Cardiac muscle cell (in vitro differentiated cells and primary cell): ENCODE measurements at regions not wholly inside any gene's neighbourhood (a gene's known extent, or its start where the extent isn't known, plus 50 kb on each side); places are given as distances from the start of the nearest gene placed in this dataset.

ENCODE experiments used
- DNase-seq, 2 donors: peaks; one replicate each; pipeline versions ENCODE4 v3.0.0 to v3.0.0-alpha.2; 2010 to 2017; ENCODE audit warnings: low read depth in 1 of 2, low spot score in 1 of 2
- H3K27ac ChIP-seq: fragments of 200-600 bp; sonication (generic); 2 replicates; pipeline ENCODE4 v1.5.1; 2016
- H3K27me3 ChIP-seq: fragments of 200-600 bp; sonication (generic); 2 replicates; pipeline ENCODE4 v1.6.0; 2016; ENCODE audit warnings: control low read depth
- H3K36me3 ChIP-seq: fragments of 200-600 bp; sonication (generic); 2 replicates; pipeline ENCODE4 v1.5.1; 2016; ENCODE audit warnings: control low read depth
- H3K4me1 ChIP-seq: fragments of 200-600 bp; sonication (generic); 2 replicates; pipeline ENCODE4 v1.8.1; 2017; ENCODE audit warnings: low read depth, mild to moderate bottlenecking, mixed run types
- H3K4me3 ChIP-seq: fragments of 200-600 bp; sonication (generic); 2 replicates; pipeline ENCODE4 v1.5.1; 2016; ENCODE audit warnings: mild to moderate bottlenecking
- H3K9me3 ChIP-seq: fragments of 200-600 bp; sonication (generic); 2 replicates; pipeline ENCODE4 v1.5.1; 2017; ENCODE audit warnings: low read depth, mild to moderate bottlenecking, control low read depth
- CTCF ChIP-seq: IDR thresholded peaks from 2 replicates; pipeline ENCODE4 v1.5.1; 2012; ENCODE audit warnings: low read depth, mild to moderate bottlenecking, low read length

- H3K4me1 ChIP-seq = peaks cover 48% of the 10 kb centered on the region
- H3K36me3 ChIP-seq = no peaks in the 10 kb centered on the region
- no peak for DNase-seq
- no peak overlapping the region for H3K4me3 ChIP-seq
- no peaks in the 10 kb centered on the region for H3K27me3 ChIP-seq
- no peak overlapping the region for H3K27ac ChIP-seq
- no peak for TF ChIP-seq CTCF
- no peaks in the 10 kb centered on the region for H3K9me3 ChIP-seq
Observed at GRCh38 chr5:62934319-62934718, 355.7 kb downstream of the LRRC70 start.

- H3K27ac ChIP-seq = no peak overlapping the region
- H3K27me3 ChIP-seq = no peaks in the 10 kb centered on the region
- DNase-seq = no peak
- no peak overlapping the region for H3K4me3 ChIP-seq
- H3K4me1 ChIP-seq = peaks cover 46% of the 10 kb centered on the region
- no peaks in the 10 kb centered on the region for H3K9me3 ChIP-seq
- TF ChIP-seq CTCF = no peak
- H3K36me3 ChIP-seq = no peaks in the 10 kb centered on the region
Observed at GRCh38 chr5:62933261-62933660, 354.6 kb downstream of the LRRC70 start.

GRCh38 chr5:62931153-62931950, 352.7 kb downstream of the LRRC70 start:
- no peak for TF ChIP-seq CTCF

GRCh38 chr5:62922191-62922590, 343.6 kb downstream of the LRRC70 start:
- Histone ChIP-seq H3K9me3 (no peaks in the 10 kb centered on the region), H3K27ac (no peak overlapping the region), H3K27me3 (no peaks in the 10 kb centered on the region), H3K4me1 (no peaks in the 10 kb centered on the region), H3K36me3 (no peaks in the 10 kb centered on the region), H3K4me3 (no peak overlapping the region)
- TF ChIP-seq CTCF = no peak
- no peak for DNase-seq

More at GRCh38 chr5:62931153-62931950, 352.7 kb downstream of the LRRC70 start:
- Histone ChIP-seq H3K27ac (no peak overlapping the region), H3K36me3 (no peaks in the 10 kb centered on the region), H3K27me3 (no peaks in the 10 kb centered on the region), H3K4me1 (peaks cover 33% of the 10 kb centered on the region), H3K4me3 (no peak overlapping the region), H3K9me3 (no peaks in the 10 kb centered on the region)
- DNase-seq = no peak

- TF ChIP-seq CTCF = no peak
- Histone ChIP-seq H3K4me1 (no peaks in the 10 kb centered on the region), H3K36me3 (no peaks in the 10 kb centered on the region), H3K27ac (no peak overlapping the region), H3K4me3 (no peak overlapping the region), H3K9me3 (no peaks in the 10 kb centered on the region), H3K27me3 (no peaks in the 10 kb centered on the region)
- no peak for DNase-seq
Observed at GRCh38 chr5:62920856-62921255, 342.2 kb downstream of the LRRC70 start.
